Left lobe of liver (tissue), 2 donors: ENCODE measurements at regions not wholly inside any gene's neighbourhood (a gene's known extent, or its start where the extent isn't known, plus 50 kb on each side); places are given as distances from the start of the nearest gene placed in this dataset.
"Not testable (repeated sequence)": the region's sequence is repeated elsewhere in the genome, so short reads cannot be mapped to it uniquely, and the experiment has no call there.

Experiments
- ATAC-seq: fragments of 200-7000 bp; cut with Tn5 transposase; one replicate; pipeline ENCODE4 v1.9.1; 2020; ENCODE audit warnings: mild to moderate bottlenecking, moderate library complexity
- DNase-seq: peaks from one replicate; pipeline ENCODE4 v3.0.0-alpha.2; 2020; ENCODE audit warnings: low spot score
- donor health status: DM: no; HTN: no; CAD: no; lungs with moderate emphysema.
- donor health status: DM: no; HTN: yes; CAD: no.

GRCh38 chr18:71130351-71130750 lies 841.5 kb downstream of the SOCS6 start:
- ATAC-seq, result no peak
- DNase-seq, result no peak

GRCh38 chr18:71125581-71125980 lies 836.7 kb downstream of the SOCS6 start:
- ATAC-seq (no peak), DNase-seq (no peak)

- no peak for ATAC-seq
- DNase-seq, result no peak
These were observed 827.7 kb downstream of the SOCS6 start for GRCh38 chr18:71116535-71116934.

DNA sequence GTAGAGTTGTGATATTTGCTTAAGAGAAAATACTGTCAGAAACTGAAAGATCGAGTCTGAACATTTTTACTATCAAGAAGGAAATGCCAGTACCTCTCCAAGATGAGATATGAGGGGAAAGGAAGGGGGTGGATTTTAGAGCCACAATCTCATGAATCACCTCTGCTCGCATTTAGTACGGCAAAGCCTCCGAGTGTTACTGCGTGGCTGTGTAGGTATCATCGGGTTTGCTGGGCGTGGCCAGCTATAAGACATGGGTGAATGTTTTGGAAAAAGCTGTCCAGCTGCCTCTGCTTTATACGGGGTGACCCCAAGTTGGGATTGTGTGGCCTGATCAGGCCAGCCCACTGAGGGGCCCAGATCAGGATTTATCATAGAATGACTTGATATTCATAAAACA lies 826.4 kb downstream of the SOCS6 start:
- DNase-seq (no peak), ATAC-seq (peak; percentile 16)

- no peak for ATAC-seq
- no peak for DNase-seq
These were observed 825.8 kb downstream of the SOCS6 start for GRCh38 chr18:71114550-71115210.

DNA sequence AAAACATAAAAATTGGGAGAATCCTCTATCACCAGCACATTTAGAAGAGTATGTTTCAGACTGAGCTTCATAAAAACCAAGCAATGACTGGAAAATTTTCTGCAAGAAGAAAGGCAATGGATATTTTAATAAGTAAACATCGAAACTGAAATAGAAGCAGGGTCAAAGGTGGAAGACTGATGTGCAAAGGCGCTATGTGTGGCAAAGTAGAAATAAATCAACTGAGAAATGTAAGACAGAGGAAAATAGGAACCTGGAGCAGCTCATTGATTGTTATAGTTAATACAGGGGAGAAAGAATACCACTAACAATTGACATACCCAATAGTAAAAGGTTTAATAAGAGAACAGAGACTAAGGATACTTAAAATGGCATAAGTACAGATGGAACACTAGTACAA lies 818.4 kb downstream of the SOCS6 start:
- no peak for DNase-seq
- no peak for ATAC-seq

DNA sequence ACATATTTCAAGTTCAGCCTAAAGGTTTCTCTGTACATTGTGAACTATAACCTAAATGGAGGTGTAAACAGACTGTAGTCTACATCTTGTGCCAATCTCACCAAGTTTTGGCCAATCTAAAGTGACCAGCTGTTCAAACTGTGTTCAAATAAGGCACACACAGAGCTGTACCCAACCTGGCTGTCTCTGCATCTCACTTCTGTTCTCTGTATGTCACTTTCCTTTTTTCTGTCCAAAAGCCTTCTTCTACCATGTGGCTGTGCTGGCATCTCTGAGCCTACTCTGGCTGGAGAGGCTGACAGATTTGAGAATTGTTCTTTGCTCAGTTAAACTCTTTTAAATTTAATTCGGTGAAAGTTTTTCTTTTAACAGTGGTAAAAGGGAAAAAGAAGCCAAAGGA lies 817.9 kb downstream of the SOCS6 start:
- DNase-seq (no peak), ATAC-seq (no peak)

GRCh38 chr18:71105994-71106546 lies 817.2 kb downstream of the SOCS6 start:
- DNase-seq, result no peak
- ATAC-seq, result no peak

DNA sequence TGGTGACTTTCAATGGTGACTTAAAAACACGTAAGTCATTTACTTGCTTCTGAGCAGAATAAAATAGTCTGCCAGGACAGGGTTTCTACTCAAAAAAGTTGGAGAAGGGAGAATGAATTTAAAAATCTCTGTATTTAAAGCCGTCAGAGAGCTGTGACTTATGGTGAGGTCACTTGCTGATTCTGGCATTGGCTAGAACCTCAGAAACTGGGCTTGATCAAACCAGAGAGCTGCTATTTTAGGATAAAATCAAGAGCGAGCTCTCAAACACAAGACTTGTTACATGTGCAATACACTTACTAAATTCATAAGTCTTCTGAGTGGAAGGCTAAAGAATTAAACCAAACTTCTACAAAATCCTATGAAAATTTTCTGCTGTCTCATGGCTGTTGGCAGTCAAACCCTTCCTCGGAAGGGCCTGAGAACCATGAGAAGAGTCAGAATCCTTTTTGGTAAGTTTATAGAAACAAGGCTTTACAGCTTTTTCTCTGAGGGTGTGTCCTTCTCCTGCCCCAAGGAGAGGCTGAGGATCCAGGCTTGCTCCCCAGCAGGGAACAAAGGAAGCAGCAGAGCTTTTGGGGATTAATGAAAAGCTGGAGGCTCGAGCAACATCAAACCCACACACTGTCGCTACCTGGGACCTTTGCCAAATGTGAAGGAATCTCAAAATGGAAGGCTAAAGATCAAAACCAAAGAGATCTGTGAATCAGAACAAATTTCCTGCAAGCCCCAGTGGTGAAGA lies 816.4 kb downstream of the SOCS6 start:
- ATAC-seq (no peak), DNase-seq (no peak)

DNA sequence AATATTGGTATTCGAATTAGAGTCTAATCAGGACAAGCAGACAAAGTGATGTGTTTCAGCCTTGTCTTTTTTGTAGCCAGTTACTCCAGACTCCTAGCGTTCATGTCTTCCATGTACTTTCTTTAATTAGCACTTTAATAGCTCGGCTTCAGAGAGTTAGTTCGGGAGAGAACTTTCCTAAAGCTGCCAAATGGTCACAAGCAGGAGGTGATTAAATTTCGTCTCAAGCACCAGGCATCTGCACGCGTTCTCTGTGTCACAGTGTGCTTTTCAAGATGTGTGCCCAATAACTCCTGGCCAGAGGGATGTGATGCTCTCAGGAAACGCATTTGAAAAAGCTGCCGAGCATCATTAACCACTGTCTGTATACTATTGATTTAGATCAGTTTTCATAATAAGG lies 790.8 kb downstream of the SOCS6 start:
- no peak for ATAC-seq
- no peak for DNase-seq

- ATAC-seq, result no peak
These were observed 788.6 kb downstream of the SOCS6 start for GRCh38 chr18:71077451-71077850.

GRCh38 chr18:71075147-71075546 lies 786.3 kb downstream of the SOCS6 start:
- ATAC-seq, result no peak
- DNase-seq, result no peak

More at GRCh38 chr18:71077451-71077850, 788.6 kb downstream of the SOCS6 start:
- DNase-seq, result no peak

GRCh38 chr18:71068338-71068737 lies 779.5 kb downstream of the SOCS6 start:
- ATAC-seq (no peak), DNase-seq (no peak)

GRCh38 chr18:71049893-71050292 lies 761.0 kb downstream of the SOCS6 start:
- no peak for ATAC-seq
- no peak for DNase-seq

- ATAC-seq, result no peak
- DNase-seq, result no peak
These were observed 759.0 kb downstream of the SOCS6 start for GRCh38 chr18:71047882-71048281.

DNA sequence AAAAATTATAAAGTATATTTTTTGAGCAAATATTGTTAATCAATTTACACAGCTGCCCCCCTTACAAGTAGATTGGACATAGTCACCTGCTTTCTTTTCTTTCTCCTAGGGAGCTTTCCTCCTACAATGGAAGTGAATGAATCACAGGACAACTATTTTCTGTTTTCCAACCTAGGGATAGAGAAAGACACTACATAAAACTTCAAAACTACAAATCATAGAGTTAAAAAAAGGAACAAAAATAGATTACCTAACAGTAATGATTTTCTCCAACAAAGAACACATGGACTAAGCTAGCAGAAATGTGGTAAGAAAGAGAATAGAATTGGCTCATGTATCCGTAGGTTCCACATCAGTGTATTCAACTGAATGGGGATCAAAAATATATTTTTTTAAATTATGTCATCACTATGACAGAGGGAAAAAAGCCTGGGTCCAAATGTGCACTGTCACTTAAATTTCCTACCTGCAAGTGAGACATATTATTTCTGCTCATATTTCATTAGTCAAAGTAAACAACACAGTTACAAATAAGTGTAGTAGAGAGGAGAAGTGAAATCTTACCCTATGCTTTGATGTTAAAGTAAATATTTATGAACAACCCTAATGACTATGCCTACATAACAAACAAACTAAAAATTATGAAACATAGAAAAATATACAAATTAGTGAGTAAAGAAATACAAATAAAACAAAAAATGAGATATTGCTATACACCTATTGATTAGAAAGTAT lies 756.7 kb downstream of the SOCS6 start:
- no peak for DNase-seq
- no peak for ATAC-seq

DNA sequence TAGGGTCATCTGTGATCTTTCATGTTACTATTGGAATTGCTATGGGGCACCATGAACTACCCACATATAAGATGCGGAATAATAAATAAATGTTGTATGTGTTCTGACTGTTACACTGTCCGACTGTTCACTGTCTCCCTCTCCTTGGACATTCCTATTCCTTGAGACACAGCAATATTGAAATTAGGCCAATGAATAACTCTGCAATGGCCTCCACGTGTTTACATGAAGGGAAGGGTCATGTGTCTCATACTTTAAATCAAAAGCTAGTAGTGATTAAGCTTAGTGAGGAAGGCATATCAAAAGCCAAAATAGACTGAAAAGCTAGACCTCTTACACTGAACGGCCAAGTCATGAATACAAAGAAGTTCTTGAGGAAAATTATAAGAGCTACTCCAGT lies 751.3 kb downstream of the SOCS6 start:
- ATAC-seq (no peak), DNase-seq (no peak)

GRCh38 chr18:71038196-71038595 lies 749.4 kb downstream of the SOCS6 start:
- ATAC-seq, result no peak

DNA sequence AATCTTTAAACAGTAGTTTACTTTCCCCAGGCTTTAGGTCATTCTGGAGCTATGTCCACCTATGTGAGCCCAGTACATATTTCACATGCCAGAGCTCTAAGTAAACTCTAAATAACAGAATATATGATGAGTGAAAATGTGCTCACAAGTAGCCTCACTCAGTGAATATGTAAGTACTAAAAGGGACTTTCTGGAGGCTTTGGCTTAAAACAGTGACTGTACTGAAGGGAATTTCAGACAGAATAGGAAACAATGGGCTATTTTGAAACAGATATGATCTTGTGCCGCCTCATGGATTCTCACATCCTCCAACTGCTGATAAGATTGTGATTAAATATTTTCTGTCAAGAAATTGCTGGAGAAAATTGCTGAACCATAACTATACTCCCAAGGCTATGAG lies 747.9 kb downstream of the SOCS6 start:
- DNase-seq (no peak), ATAC-seq (no peak)

More at GRCh38 chr18:71038196-71038595, 749.4 kb downstream of the SOCS6 start:
- no peak for DNase-seq

DNA sequence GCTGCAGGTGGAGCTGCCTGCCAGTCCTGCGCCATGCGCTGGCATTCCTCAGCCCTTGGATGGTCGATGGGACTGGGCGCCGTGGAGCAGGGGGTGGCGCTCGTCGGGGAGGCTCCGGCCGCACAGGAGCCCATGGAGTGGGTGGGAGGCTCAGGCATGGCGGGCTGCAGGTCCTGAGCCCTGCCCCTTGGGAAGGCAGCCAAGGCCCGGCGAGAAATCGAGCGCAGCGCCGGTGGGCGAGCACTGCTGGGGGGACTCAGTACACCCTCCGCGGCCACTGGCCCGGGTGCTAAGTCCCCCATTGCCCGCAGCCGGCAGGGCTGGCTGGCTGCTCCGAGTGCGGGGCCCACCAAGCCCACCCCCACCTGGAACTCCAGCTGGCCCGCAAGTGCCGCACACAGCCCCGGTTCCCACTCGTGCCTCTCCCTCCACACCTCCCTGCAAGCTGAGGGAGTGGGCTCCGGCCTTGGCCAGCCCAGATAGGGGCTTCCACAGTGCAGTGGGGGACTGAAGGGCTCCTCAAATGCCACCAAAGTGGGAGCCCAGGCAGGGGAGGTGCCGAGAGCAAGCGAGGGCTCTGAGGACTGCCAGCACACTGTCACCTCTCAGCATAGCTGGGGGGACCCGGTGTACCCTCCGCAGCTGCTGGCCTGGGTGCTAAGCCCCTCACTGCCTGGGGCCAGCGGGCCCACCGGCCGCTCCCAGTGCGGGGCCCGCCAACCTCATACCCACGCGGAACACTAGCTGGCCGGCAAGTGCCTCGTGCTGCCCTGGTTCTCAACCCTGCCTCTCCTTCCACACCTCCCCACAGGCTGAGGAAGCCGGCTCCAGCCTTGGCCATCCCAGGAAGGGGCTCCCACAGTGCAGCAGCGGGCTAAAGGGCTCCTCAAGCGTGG lies 742.7 kb downstream of the SOCS6 start:
- not testable (repeated sequence) for DNase-seq, ATAC-seq

DNA sequence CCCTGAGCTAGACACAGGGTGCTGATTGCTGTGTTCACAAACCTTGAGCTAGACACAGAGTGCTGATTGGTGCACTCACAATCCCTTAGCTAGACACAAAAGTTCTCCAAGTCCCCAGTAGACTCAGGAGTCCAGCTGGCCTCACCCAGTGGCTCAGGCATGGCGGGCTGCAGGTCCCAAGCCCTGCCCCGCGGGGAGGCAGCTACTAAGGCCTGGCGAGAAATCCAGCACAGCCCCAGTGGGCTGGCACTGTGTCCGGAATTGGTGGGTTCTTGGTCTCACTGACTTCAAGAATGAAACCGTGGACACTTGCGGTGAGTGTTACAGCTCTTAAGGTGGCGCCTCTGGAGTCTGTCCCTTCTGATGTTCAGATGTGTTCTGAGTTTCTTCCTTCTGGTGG lies 741.2 kb downstream of the SOCS6 start:
- ATAC-seq, DNase-seq: not testable (repeated sequence)
